ENCODE measurements at regions not wholly inside any gene's neighbourhood (a gene's known extent, or its start where the extent isn't known, plus 50 kb on each side); places are given as distances from the start of the nearest gene placed in this dataset.

GRCh38 chr18:77910347-77910746 is 660.7 kb downstream of the GALR1 start:
- DNase-seq = no peak
- Histone ChIP-seq H3K9me3 (ENCODE audit: low read depth) (no peaks in the 10 kb centered on the region), H3K4me2 (ENCODE audit: unreplicated experiment) (no peak overlapping the region), H2AFZ (no peak overlapping the region), H3K4me3 (no peak overlapping the region), H3K36me3 (ENCODE audit: low read depth) (no peaks in the 10 kb centered on the region), H3K27me3 (replicated peaks; ENCODE audit: insufficient read depth) (no peaks in the 10 kb centered on the region), H3F3A (ENCODE audit: insufficient read depth) (no peaks in the 10 kb centered on the region), H3K9me2 (ENCODE audit: insufficient read depth) (no peaks in the 10 kb centered on the region), H4K20me1 (ENCODE audit: insufficient read depth) (no peaks in the 10 kb centered on the region), H3K4me1 (ENCODE audit: insufficient read depth) (no peaks in the 10 kb centered on the region), H3K27ac (no peak overlapping the region), H3K9ac (no peak overlapping the region), H3K79me2 (ENCODE audit: insufficient read depth) (no peaks in the 10 kb centered on the region)
- WGBS, 2 experiments (ENCODE audit: low coverage in 1 of 2, low lambda C conversion rate in 2 of 2, missing lambda C conversion rate in 2 of 2) = 64 to 65% methylated on average over 15 of the region's 15 CpGs
- no peak for TF ChIP-seq EZH2 (IDR thresholded peaks at IDR 0.05; ENCODE audit: insufficient read depth, poor library complexity, severe bottlenecking)
- TF ChIP-seq EZH2phosphoT487 (IDR thresholded peaks at IDR 0.05; ENCODE audit: insufficient read depth, low read depth) = no peak
- in situ Hi-C loops (cut with MboI) = no loop called here

- Histone ChIP-seq H3K9ac (no peak overlapping the region), H3K9me3 (ENCODE audit: low read depth) (no peaks in the 10 kb centered on the region), H2AFZ (no peak overlapping the region), H3K27ac (no peak overlapping the region), H3K27me3 (replicated peaks; ENCODE audit: insufficient read depth) (no peaks in the 10 kb centered on the region), H3K4me2 (ENCODE audit: unreplicated experiment) (no peak overlapping the region), H3K4me1 (ENCODE audit: insufficient read depth) (no peaks in the 10 kb centered on the region), H3K79me2 (ENCODE audit: insufficient read depth) (no peaks in the 10 kb centered on the region), H3K4me3 (no peak overlapping the region), H3K36me3 (ENCODE audit: low read depth) (no peaks in the 10 kb centered on the region), H4K20me1 (ENCODE audit: insufficient read depth) (no peaks in the 10 kb centered on the region), H3F3A (ENCODE audit: insufficient read depth) (no peaks in the 10 kb centered on the region), H3K9me2 (ENCODE audit: insufficient read depth) (no peaks in the 10 kb centered on the region)
- no peak for DNase-seq
- TF ChIP-seq EZH2 (IDR thresholded peaks at IDR 0.05; ENCODE audit: insufficient read depth, poor library complexity, severe bottlenecking) = no peak
- no peak for TF ChIP-seq EZH2phosphoT487 (IDR thresholded peaks at IDR 0.05; ENCODE audit: insufficient read depth, low read depth)
- WGBS, 2 experiments (ENCODE audit: low coverage in 1 of 2, low lambda C conversion rate in 2 of 2, missing lambda C conversion rate in 2 of 2) = 6 to 8% methylated on average over 20 of the region's 20 CpGs
- in situ Hi-C loops (cut with MboI) = no loop called here
Measured at GRCh38 chr18:77911971-77912605, 662.4 kb downstream of the GALR1 start.

GRCh38 chr18:77918730-77919129 is 669.1 kb downstream of the GALR1 start:
- TF ChIP-seq EZH2 (IDR thresholded peaks at IDR 0.05; ENCODE audit: insufficient read depth, poor library complexity, severe bottlenecking) (no peak), EZH2phosphoT487 (IDR thresholded peaks at IDR 0.05; ENCODE audit: insufficient read depth, low read depth) (no peak)
- in situ Hi-C loops (cut with MboI) = no loop called here
- no peaks in the 10 kb centered on the region for H4K20me1 ChIP-seq (ENCODE audit: insufficient read depth)
- H3K4me1 ChIP-seq (ENCODE audit: insufficient read depth) = no peaks in the 10 kb centered on the region
- H3K9me2 ChIP-seq (ENCODE audit: insufficient read depth) = no peaks in the 10 kb centered on the region
- H3K27me3 ChIP-seq (replicated peaks; ENCODE audit: insufficient read depth) = no peaks in the 10 kb centered on the region
- no peak overlapping the region for H3K27ac ChIP-seq
- H3K4me3 ChIP-seq = no peak overlapping the region
- H2AFZ ChIP-seq = no peak overlapping the region
- H3K79me2 ChIP-seq (ENCODE audit: insufficient read depth) = no peaks in the 10 kb centered on the region
- H3K4me2 ChIP-seq (ENCODE audit: unreplicated experiment) = no peak overlapping the region
- no peak overlapping the region for H3K9ac ChIP-seq
- WGBS, 2 experiments (ENCODE audit: low coverage in 1 of 2, low lambda C conversion rate in 2 of 2, missing lambda C conversion rate in 2 of 2) = 41 to 47% methylated on average over 5 of the region's 5 CpGs
- H3F3A ChIP-seq (ENCODE audit: insufficient read depth) = no peaks in the 10 kb centered on the region
- H3K9me3 ChIP-seq (ENCODE audit: low read depth) = no peaks in the 10 kb centered on the region
- DNase-seq = no peak
- no peaks in the 10 kb centered on the region for H3K36me3 ChIP-seq (ENCODE audit: low read depth)

GRCh38 chr18:77919923-77920322 is 670.3 kb downstream of the GALR1 start:
- H3K9ac ChIP-seq = no peak overlapping the region
- in situ Hi-C loops (cut with MboI) = no loop called here
- TF ChIP-seq EZH2 (IDR thresholded peaks at IDR 0.05; ENCODE audit: insufficient read depth, poor library complexity, severe bottlenecking) (no peak), EZH2phosphoT487 (IDR thresholded peaks at IDR 0.05; ENCODE audit: insufficient read depth, low read depth) (no peak)

GRCh38 chr18:77935342-77935741 is 685.7 kb downstream of the GALR1 start:
- H4K20me1 ChIP-seq (ENCODE audit: insufficient read depth) = no peaks in the 10 kb centered on the region
- no peak for DNase-seq
- no peaks in the 10 kb centered on the region for H3K9me3 ChIP-seq (ENCODE audit: low read depth)
- no peaks in the 10 kb centered on the region for H3K27me3 ChIP-seq (replicated peaks; ENCODE audit: insufficient read depth)
- H3K4me2 ChIP-seq (ENCODE audit: unreplicated experiment) = no peak overlapping the region
- H3K36me3 ChIP-seq (ENCODE audit: low read depth) = no peaks in the 10 kb centered on the region
- no peak overlapping the region for H3K4me3 ChIP-seq
- 5 to 16% methylated on average over 1 of the region's 1 CpG for WGBS, 2 experiments (ENCODE audit: low coverage in 1 of 2, low lambda C conversion rate in 2 of 2, missing lambda C conversion rate in 2 of 2)
- no peaks in the 10 kb centered on the region for H3K79me2 ChIP-seq (ENCODE audit: insufficient read depth)
- in situ Hi-C loops (cut with MboI) = no loop called here
- no peaks in the 10 kb centered on the region for H3K9me2 ChIP-seq (ENCODE audit: insufficient read depth)
- H3F3A ChIP-seq (ENCODE audit: insufficient read depth) = no peaks in the 10 kb centered on the region
- no peak overlapping the region for H3K27ac ChIP-seq
- TF ChIP-seq EZH2phosphoT487 (IDR thresholded peaks at IDR 0.05; ENCODE audit: insufficient read depth, low read depth) (no peak), EZH2 (IDR thresholded peaks at IDR 0.05; ENCODE audit: insufficient read depth, poor library complexity, severe bottlenecking) (no peak)
- no peak overlapping the region for H3K9ac ChIP-seq
- no peaks in the 10 kb centered on the region for H3K4me1 ChIP-seq (ENCODE audit: insufficient read depth)
- H2AFZ ChIP-seq = no peak overlapping the region

More at GRCh38 chr18:77919923-77920322, 670.3 kb downstream of the GALR1 start:
- Histone ChIP-seq H3K79me2 (ENCODE audit: insufficient read depth) (no peaks in the 10 kb centered on the region), H3K27ac (no peak overlapping the region), H2AFZ (no peak overlapping the region), H4K20me1 (ENCODE audit: insufficient read depth) (no peaks in the 10 kb centered on the region), H3K9me2 (ENCODE audit: insufficient read depth) (no peaks in the 10 kb centered on the region), H3K4me3 (no peak overlapping the region), H3K4me2 (ENCODE audit: unreplicated experiment) (no peak overlapping the region), H3K36me3 (ENCODE audit: low read depth) (no peaks in the 10 kb centered on the region), H3K27me3 (replicated peaks; ENCODE audit: insufficient read depth) (no peaks in the 10 kb centered on the region), H3K9me3 (ENCODE audit: low read depth) (no peaks in the 10 kb centered on the region), H3F3A (ENCODE audit: insufficient read depth) (no peaks in the 10 kb centered on the region), H3K4me1 (ENCODE audit: insufficient read depth) (no peaks in the 10 kb centered on the region)
- DNase-seq = no peak
- 16 to 18% methylated on average over 4 of the region's 4 CpGs for WGBS, 2 experiments (ENCODE audit: low coverage in 1 of 2, low lambda C conversion rate in 2 of 2, missing lambda C conversion rate in 2 of 2)
